ENCODE measurements at regions not wholly inside any gene's neighbourhood (a gene's known extent, or its start where the extent isn't known, plus 50 kb on each side); places are given as distances from the start of the nearest gene placed in this dataset.

- peaks cover 21% of the 10 kb centered on the region for H3K9me3 ChIP-seq
- intact Hi-C loops (cut with DNase I) = no loop called here
- H3K36me3 ChIP-seq (ENCODE audit: insufficient read depth in 1 of 2, low read depth in 1 of 2) = no peaks in the 10 kb centered on the region
- H3K27me3 ChIP-seq (ENCODE audit: insufficient read depth in 3 of 3, low read length in 2 of 3) = peaks cover 0 to 21% (median 0%) of the 10 kb centered on the region in 3 donors
- ATAC-seq (no peak), DNase-seq (no peak)
- no peaks in the 10 kb centered on the region for H3K4me1 ChIP-seq
- TF ChIP-seq CTCF (IDR thresholded peaks at IDR 0.05) = no peak
- H3K27ac ChIP-seq = no peak overlapping the region
- no peak overlapping the region for H3K4me3 ChIP-seq
Measured at GRCh38 chr7:18081617-18082016, 54.0 kb upstream of the PRPS1L1 start.

GRCh38 chr7:18082169-18082568 lies 54.5 kb upstream of the PRPS1L1 start:
- H3K4me3 ChIP-seq = no peak overlapping the region
- H3K27ac ChIP-seq = no peak overlapping the region
- no peaks in the 10 kb centered on the region for H3K4me1 ChIP-seq
- no peak for TF ChIP-seq CTCF (IDR thresholded peaks at IDR 0.05)
- ATAC-seq (no peak), DNase-seq (no peak)
- peaks cover 21% of the 10 kb centered on the region for H3K9me3 ChIP-seq
- WGBS, 3 donors = 71 to 97% (median 94%) methylated on average over 2 of the region's 2 CpGs
- no peaks in the 10 kb centered on the region for H3K36me3 ChIP-seq (ENCODE audit: insufficient read depth in 1 of 2, low read depth in 1 of 2)
- peaks cover 0 to 24% (median 0%) of the 10 kb centered on the region in 3 donors for H3K27me3 ChIP-seq (ENCODE audit: insufficient read depth in 3 of 3, low read length in 2 of 3)
- intact Hi-C loops (cut with DNase I) = no loop called here

DNA sequence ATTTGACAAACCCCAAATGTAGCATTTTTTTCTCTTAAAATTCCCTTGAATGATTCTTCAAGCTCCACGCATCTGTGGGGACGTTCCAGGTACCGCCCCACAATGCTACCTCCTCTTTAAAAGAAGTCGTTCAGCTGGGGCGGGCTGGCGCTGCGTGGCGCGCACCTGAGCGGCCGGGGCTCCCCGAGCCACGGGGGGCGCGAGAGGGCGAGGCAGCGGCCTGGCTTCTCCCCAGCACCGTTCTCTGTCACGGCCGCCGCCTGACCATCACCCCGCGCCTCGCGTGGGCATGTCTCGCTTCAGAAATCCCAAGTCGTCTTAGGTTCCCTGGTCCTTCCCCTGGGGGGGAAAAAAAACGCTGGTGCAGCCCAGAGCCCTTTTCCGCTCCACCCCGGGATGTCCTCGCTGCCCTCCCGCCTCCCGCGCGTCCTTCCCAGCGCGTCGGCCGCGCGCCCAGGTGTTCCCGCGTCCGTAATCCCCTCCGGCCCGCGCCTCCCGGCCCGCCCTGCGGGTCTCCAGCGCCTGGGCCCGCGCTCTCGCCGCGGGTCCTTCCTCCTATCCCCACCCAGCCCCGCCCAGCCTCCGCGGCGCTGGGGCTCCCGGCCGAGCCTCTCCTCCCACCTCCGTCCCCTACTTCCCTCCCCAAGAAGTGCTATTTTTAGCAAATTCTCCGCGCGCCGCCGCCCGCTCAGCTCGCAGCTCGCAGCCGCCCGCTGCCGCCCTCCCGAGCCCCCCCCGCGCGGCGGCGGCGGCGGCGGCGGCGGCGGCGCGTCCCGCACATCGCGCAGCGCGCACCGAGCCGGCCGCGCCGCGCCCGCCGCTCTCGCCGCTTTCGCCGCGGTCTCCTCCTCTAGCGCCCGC lies 58.7 kb upstream of the PRPS1L1 start:
- DNase-seq (peak; percentile 29 to 58), ATAC-seq (peak in 3 of 4 donors; percentile 40 to 55 (median 53))
- H3K9me3 ChIP-seq = peaks cover 12% of the 10 kb centered on the region
- TF ChIP-seq CTCF (IDR thresholded peaks at IDR 0.05) = no peak
- intact Hi-C loops (cut with DNase I) = no loop called here
- no peaks in the 10 kb centered on the region for H3K36me3 ChIP-seq (ENCODE audit: insufficient read depth in 1 of 2, low read depth in 1 of 2)
- H3K4me3 ChIP-seq = peak overlapping the region; percentile 76
- no peaks in the 10 kb centered on the region for H3K4me1 ChIP-seq
- H3K27me3 ChIP-seq (ENCODE audit: insufficient read depth in 3 of 3, low read length in 2 of 3) = peaks cover 0 to 40% (median 0%) of the 10 kb centered on the region in 3 donors
- 1% methylated on average over 67 to 108 of the region's 108 CpGs for WGBS, 3 donors
- H3K27ac ChIP-seq = no peak overlapping the region

DNA sequence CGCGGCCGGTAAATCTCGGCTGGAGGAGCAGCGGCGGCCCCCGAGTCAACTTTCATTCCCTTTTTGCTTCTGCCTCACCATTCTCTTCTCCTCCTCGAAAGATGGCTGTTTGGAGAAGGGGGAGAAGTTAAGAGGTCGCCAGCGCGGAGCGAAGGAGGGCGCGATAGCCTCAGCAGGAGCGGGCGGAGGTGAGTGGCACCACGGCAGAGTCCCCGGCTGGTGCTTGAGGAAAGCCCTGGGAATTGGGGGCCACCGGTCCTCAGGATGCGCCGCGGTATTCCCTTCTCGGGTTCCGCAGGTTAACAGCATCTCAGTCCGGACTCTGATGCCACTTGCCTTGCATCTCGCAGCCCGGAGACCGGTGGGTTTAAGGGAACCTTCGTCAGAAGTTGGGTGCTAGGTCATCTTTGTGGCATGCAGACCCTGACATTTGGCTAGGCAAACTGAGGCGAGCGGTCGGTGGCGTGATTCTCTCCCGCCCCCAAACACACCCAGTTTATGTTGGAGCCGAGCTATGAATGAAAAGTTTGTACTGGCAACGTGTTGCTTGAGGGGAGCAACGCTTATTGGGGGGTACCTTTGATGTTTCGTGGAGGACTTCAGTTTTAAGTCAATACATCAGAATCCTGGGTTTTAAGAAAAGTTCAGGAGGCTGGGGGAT lies 59.5 kb upstream of the PRPS1L1 start:
- 2 to 4% (median 4%) methylated on average over 37 to 38 of the region's 38 CpGs for WGBS, 3 donors

More for the DNA sequence above, 59.5 kb upstream of the PRPS1L1 start:
- Histone ChIP-seq H3K27ac (no peak overlapping the region), H3K4me3 (peak overlapping the region; percentile 76), H3K9me3 (peaks cover 8% of the 10 kb centered on the region), H3K4me1 (no peaks in the 10 kb centered on the region), H3K27me3 (ENCODE audit: insufficient read depth in 3 of 3, low read length in 2 of 3) (peaks cover 0 to 40% (median 0%) of the 10 kb centered on the region in 3 donors), H3K36me3 (ENCODE audit: insufficient read depth in 1 of 2, low read depth in 1 of 2) (no peaks in the 10 kb centered on the region)
- DNase-seq = no peak
- peak in 1 of 4 donors; percentile 27 for ATAC-seq
- intact Hi-C loops (cut with DNase I) = no loop called here
- no peak for TF ChIP-seq CTCF (IDR thresholded peaks at IDR 0.05)

Data from psoas muscle (tissue), 7 donors.